ENCODE measurements at regions not wholly inside any gene's neighbourhood (a gene's known extent, or its start where the extent isn't known, plus 50 kb on each side); places are given as distances from the start of the nearest gene placed in this dataset.

DNA sequence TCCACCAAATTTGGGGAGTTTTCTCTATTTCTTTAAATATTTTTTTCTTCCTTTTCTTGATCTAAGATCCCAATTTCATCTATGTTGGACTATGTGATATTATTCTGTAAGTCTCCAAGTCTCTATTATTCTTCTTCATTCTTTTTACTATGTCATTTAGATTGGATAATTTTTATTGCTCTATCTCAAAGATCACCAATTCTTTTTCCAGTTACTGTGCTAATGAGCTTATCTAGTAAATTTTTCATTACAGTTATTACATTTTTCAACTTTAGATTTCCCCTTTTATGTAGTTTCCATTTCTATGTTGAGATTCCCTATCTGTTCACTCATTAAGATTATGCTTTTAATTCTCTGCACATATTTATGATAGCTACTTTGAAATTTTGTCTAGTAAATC lies 131.6 kb upstream of the NAMPT start:
- TF ChIP-seq, protein P1, sequence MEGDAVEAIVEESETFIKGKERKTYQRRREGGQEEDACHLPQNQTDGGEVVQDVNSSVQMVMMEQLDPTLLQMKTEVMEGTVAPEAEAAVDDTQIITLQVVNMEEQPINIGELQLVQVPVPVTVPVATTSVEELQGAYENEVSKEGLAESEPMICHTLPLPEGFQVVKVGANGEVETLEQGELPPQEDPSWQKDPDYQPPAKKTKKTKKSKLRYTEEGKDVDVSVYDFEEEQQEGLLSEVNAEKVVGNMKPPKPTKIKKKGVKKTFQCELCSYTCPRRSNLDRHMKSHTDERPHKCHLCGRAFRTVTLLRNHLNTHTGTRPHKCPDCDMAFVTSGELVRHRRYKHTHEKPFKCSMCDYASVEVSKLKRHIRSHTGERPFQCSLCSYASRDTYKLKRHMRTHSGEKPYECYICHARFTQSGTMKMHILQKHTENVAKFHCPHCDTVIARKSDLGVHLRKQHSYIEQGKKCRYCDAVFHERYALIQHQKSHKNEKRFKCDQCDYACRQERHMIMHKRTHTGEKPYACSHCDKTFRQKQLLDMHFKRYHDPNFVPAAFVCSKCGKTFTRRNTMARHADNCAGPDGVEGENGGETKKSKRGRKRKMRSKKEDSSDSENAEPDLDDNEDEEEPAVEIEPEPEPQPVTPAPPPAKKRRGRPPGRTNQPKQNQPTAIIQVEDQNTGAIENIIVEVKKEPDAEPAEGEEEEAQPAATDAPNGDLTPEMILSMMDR (IDR thresholded peaks at IDR 0.05): no peak
- no peak for TF ChIP-seq POLR2A (IDR thresholded peaks at IDR 0.05)
- TF ChIP-seq EP300 (IDR thresholded peaks at IDR 0.05): no peak
